GM12864 (cell line): ENCODE measurements at regions not wholly inside any gene's neighbourhood (a gene's known extent, or its start where the extent isn't known, plus 50 kb on each side); places are given as distances from the start of the nearest gene placed in this dataset.

Experiments
- DNase-seq: peaks from one replicate; pipeline ENCODE4 v3.0.0-alpha.2; 2011; ENCODE audit warnings: low read depth
- H3K4me3 ChIP-seq: 2 replicates; pipeline ENCODE4 v1.5.1; 2011; ENCODE audit warnings: mild to moderate bottlenecking, low read depth, low read length, control low read depth
- CTCF ChIP-seq: IDR thresholded peaks from 2 replicates; pipeline ENCODE4 v1.5.1; 2011; ENCODE audit warnings: low read depth, mild to moderate bottlenecking, moderate library complexity, low read length, control low read depth, inconsistent platforms; ENCODE audit errors: missing control alignments

GRCh38 chr1:25082995-25083394 lies 149.3 kb downstream of the SYF2 start:
- TF ChIP-seq CTCF = no peak
- no peak for DNase-seq
- no peak overlapping the region for H3K4me3 ChIP-seq

GRCh38 chr1:25082216-25082899 lies 149.9 kb downstream of the SYF2 start:
- H3K4me3 ChIP-seq = no peak overlapping the region
- DNase-seq = no peak
- TF ChIP-seq CTCF = no peak

GRCh38 chr1:25081496-25081895 lies 150.8 kb downstream of the SYF2 start:
- no peak overlapping the region for H3K4me3 ChIP-seq
- DNase-seq = no peak
- TF ChIP-seq CTCF = no peak

- DNase-seq = no peak
- H3K4me3 ChIP-seq = no peak overlapping the region
- TF ChIP-seq CTCF = no peak
These were observed 150.5 kb upstream of the RUNX3 start for GRCh38 chr1:25080294-25081209.

- no peak overlapping the region for H3K4me3 ChIP-seq
- no peak for TF ChIP-seq CTCF
- no peak for DNase-seq
These were observed 149.0 kb upstream of the RUNX3 start for GRCh38 chr1:25079048-25079447.

GRCh38 chr1:25074351-25075227 lies 144.5 kb upstream of the RUNX3 start:
- DNase-seq = no peak
- no peak for TF ChIP-seq CTCF
- no peak overlapping the region for H3K4me3 ChIP-seq
